ENCODE measurements at regions not wholly inside any gene's neighbourhood (a gene's known extent, or its start where the extent isn't known, plus 50 kb on each side); places are given as distances from the start of the nearest gene placed in this dataset.

- TF ChIP-seq CTCF (IDR thresholded peaks at IDR 0.05; ENCODE audit: insufficient read depth, low read depth, low read length) (no peak), EZH2 (IDR thresholded peaks at IDR 0.05; ENCODE audit: insufficient read depth, low read length) (no peak)
Observed at GRCh38 chr15:47599806-47600205, 117.5 kb upstream of the SEMA6D start.

Measured in astrocyte (in vitro differentiated cells and primary cell).